Left ventricle myocardium inferior (tissue), 1 donor: ENCODE measurements at regions not wholly inside any gene's neighbourhood (a gene's known extent, or its start where the extent isn't known, plus 50 kb on each side); places are given as distances from the start of the nearest gene placed in this dataset.

Experiments used
- DNase-seq: peaks from one replicate; pipeline ENCODE4 v3.0.0-alpha.2; 2020
- H3K27ac ChIP-seq: fragments of 200-600 bp; replicated peaks from 2 replicates; pipeline ENCODE4 v1.8.0; 2021
- H3K27me3 ChIP-seq: fragments of 200-600 bp; 2 replicates; pipeline ENCODE4 v1.8.0; 2021; ENCODE audit warnings: low read depth
- H3K36me3 ChIP-seq: fragments of 200-600 bp; 2 replicates; pipeline ENCODE4 v1.8.0; 2021
- H3K4me1 ChIP-seq: fragments of 200-600 bp; 2 replicates; pipeline ENCODE4 v1.8.0; 2021
- H3K4me3 ChIP-seq: fragments of 200-600 bp; 2 replicates; pipeline ENCODE4 v1.8.0; 2021; ENCODE audit warnings: mild to moderate bottlenecking, moderate library complexity
- H3K9me3 ChIP-seq: fragments of 200-600 bp; replicated peaks from 2 replicates; pipeline ENCODE4 v1.8.0; 2021
- CTCF ChIP-seq: fragments of 200-600 bp; IDR thresholded peaks from 2 replicates; pipeline ENCODE4 v1.8.0; 2021; ENCODE audit warnings: antibody characterized with exemption, mild to moderate bottlenecking, borderline replicate concordance
- intact Hi-C: fragments of 100-400 bp; cut with micrococcal nuclease; formaldehyde crosslinking; loops from one replicate; pipeline ENCODE4 v1.11.0; 2022
- donor health status: DM: no; HTN: yes; CAD: no; lungs with severe emphysema.

GRCh38 chr1:198096390-198096789 lies 60.4 kb upstream of the NEK7 start:
- Histone ChIP-seq H3K4me3 (no peak overlapping the region), H3K36me3 (no peaks in the 10 kb centered on the region), H3K27me3 (no peaks in the 10 kb centered on the region), H3K27ac (no peak overlapping the region), H3K4me1 (no peaks in the 10 kb centered on the region), H3K9me3 (no peaks in the 10 kb centered on the region)
- no peak for TF ChIP-seq CTCF
- intact Hi-C loops, result no loop called here
- DNase-seq, result no peak

DNA sequence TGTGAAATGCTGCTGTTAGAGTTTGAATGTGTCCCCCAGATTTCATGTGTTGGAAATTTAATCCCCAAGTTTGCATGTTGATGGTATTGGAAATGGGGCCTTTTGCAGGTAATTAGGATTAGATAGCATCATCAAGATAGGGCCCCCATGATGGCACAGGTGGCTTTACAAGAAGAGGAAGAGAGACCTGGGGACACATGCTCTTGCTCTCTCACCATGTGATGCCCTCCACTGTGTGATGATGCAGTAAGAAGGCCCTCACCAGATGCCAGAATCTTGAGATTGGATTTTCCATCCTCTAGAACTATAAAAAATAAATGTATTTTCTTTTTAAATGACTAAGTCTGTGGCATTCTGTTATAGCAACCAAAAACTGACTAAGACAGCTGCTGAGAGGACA lies 57.0 kb upstream of the NEK7 start:
- H3K27ac ChIP-seq, result no peak overlapping the region
- intact Hi-C loops, result no loop called here
- H3K36me3 ChIP-seq, result no peaks in the 10 kb centered on the region
- H3K9me3 ChIP-seq, result no peaks in the 10 kb centered on the region
- no peaks in the 10 kb centered on the region for H3K27me3 ChIP-seq
- DNase-seq, result no peak
- H3K4me3 ChIP-seq, result no peak overlapping the region
- no peaks in the 10 kb centered on the region for H3K4me1 ChIP-seq
- no peak for TF ChIP-seq CTCF

GRCh38 chr1:198101716-198102453 lies 54.9 kb upstream of the NEK7 start:
- H3K27me3 ChIP-seq, result no peaks in the 10 kb centered on the region
- no peaks in the 10 kb centered on the region for H3K36me3 ChIP-seq
- no peak for TF ChIP-seq CTCF
- no peak for DNase-seq
- H3K4me3 ChIP-seq, result no peak overlapping the region
- H3K9me3 ChIP-seq, result no peaks in the 10 kb centered on the region
- no peaks in the 10 kb centered on the region for H3K4me1 ChIP-seq
- no peak overlapping the region for H3K27ac ChIP-seq
- intact Hi-C loops, result no loop called here

DNA sequence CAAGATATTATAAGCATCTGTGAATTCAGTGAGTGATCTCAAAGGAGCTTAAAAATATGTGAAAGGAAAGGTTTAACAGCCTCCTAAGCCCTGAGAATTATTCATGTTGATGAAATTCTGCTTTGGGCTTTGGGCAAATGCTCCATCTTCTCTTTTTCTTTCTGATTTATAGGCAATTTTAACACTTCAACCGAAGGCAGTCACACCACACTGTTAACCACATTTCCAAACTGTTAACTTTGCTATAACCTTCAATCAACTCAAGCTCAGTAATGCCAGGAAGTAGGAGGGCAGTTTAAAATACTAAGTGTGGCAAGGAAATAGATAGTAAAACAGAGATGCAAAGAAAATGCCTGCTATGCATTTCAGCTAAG lies 54.4 kb upstream of the NEK7 start:
- intact Hi-C loops, result no loop called here
- Histone ChIP-seq H3K36me3 (no peaks in the 10 kb centered on the region), H3K27me3 (no peaks in the 10 kb centered on the region), H3K9me3 (no peaks in the 10 kb centered on the region), H3K27ac (no peak overlapping the region), H3K4me1 (no peaks in the 10 kb centered on the region), H3K4me3 (no peak overlapping the region)
- no peak for DNase-seq
- TF ChIP-seq CTCF, result no peak

DNA sequence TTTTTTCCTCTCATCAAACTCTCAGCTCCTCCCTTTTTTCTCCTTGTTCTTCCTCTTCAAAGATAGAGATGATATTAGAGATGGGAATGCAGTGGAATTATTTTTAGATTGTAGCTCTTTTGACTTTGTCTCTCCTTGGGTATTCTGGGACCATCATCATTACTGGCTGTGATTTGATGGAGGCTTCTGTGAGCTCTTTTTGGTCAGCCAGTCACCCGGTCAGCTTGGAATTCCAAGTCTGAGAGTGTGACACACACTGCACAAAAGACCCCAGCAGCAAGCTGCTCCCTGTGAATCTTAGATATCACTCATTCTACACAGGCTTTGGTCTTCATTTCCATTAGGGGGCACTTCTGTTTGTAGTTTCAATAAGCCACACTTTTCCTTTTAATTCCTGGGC lies 51.6 kb upstream of the NEK7 start:
- no peak overlapping the region for H3K4me3 ChIP-seq
- no peaks in the 10 kb centered on the region for H3K36me3 ChIP-seq
- H3K4me1 ChIP-seq, result no peaks in the 10 kb centered on the region
- intact Hi-C loops, result no loop called here
- no peak overlapping the region for H3K27ac ChIP-seq
- TF ChIP-seq CTCF, result no peak
- H3K9me3 ChIP-seq, result no peaks in the 10 kb centered on the region
- DNase-seq, result no peak
- no peaks in the 10 kb centered on the region for H3K27me3 ChIP-seq
